WTC11 (cell line): ENCODE measurements at regions not wholly inside any gene's neighbourhood (a gene's known extent, or its start where the extent isn't known, plus 50 kb on each side); places are given as distances from the start of the nearest gene placed in this dataset.

Experiments
- CBFB ChIP-seq: sonication (generic); formaldehyde crosslinking; IDR thresholded peaks from 2 replicates; pipeline ENCODE4 v1.8.1; 2022; ENCODE audit warnings: mild to moderate bottlenecking, low read depth, missing genetic modification reagents
- MXD4 ChIP-seq: fragments of 250-450 bp; sonication (Bioruptor Pico); IDR thresholded peaks from 2 replicates; pipeline ENCODE4 v1.8.0; 2021; ENCODE audit warnings: mild to moderate bottlenecking, moderate library complexity, borderline replicate concordance
- ZBTB21 ChIP-seq: sonication (generic); formaldehyde crosslinking; IDR thresholded peaks from 2 replicates; pipeline ENCODE4 v1.8.1; 2023; ENCODE audit warnings: mild to moderate bottlenecking, missing genetic modification reagents, borderline replicate concordance

DNA sequence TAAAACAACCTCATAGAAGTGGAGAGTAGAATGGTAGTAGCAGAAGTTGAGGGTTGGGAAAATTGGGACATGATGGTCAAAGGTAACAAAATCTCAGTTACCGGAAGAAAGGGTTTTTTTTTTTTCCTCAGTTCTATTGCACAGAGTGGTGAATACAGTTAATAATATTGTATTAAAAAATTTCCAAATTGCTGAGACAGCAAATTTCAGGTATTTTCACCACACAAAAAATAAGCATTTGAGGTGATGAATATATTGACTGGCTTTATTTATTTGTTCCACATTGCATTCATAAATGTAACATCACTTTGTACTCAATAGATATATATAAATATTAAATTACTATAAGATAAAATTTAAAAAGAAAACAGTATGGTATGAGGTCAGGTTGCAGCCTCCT lies 373.8 kb downstream of the ETV1 start:
- no peak for TF ChIP-seq MXD4 (CRISPR knock-in tag)
- no peak for TF ChIP-seq ZBTB21 (CRISPR knock-in tag)
- no peak for TF ChIP-seq CBFB (CRISPR knock-in tag)
